Skeletal muscle tissue (tissue), 3 donors: ENCODE measurements at regions not wholly inside any gene's neighbourhood (a gene's known extent, or its start where the extent isn't known, plus 50 kb on each side); places are given as distances from the start of the nearest gene placed in this dataset.
"Not testable (repeated sequence)": the region's sequence is repeated elsewhere in the genome, so short reads cannot be mapped to it uniquely, and the experiment has no call there.

Experiments
- H3K27ac ChIP-seq: one replicate; pipeline ENCODE4 v1.7.0; 2013; ENCODE audit warnings: mild to moderate bottlenecking, low read depth, low read length, inconsistent platforms
- H3K27me3 ChIP-seq, 3 donors: one replicate each; pipeline ENCODE4 v1.7.0; 2013; ENCODE audit warnings: low read length in 3 of 3; ENCODE audit not compliant: control insufficient read depth in 3 of 3, insufficient read depth in 3 of 3
- H3K36me3 ChIP-seq, 3 donors: one replicate each; pipeline ENCODE4 v1.7.0; 2013; ENCODE audit warnings: low read length in 3 of 3; ENCODE audit not compliant: control insufficient read depth in 3 of 3, insufficient read depth in 3 of 3
- H3K4me1 ChIP-seq, 3 donors: one replicate each; pipeline ENCODE4 v1.7.0; 2013; ENCODE audit warnings: low read length in 3 of 3, mild to moderate bottlenecking in 3 of 3; ENCODE audit not compliant: control insufficient read depth in 3 of 3, insufficient read depth in 3 of 3
- H3K4me3 ChIP-seq, 3 donors: one replicate each; pipeline ENCODE4 v1.7.0; 2013; ENCODE audit warnings: low read length in 3 of 3
- H3K9ac ChIP-seq, 3 donors: one replicate each; pipeline ENCODE4 v1.7.0; 2013; ENCODE audit warnings: low read length in 3 of 3, mild to moderate bottlenecking in 3 of 3, moderate library complexity in 2 of 3, low read depth in 1 of 3
- H3K9me3 ChIP-seq, 3 donors: one replicate each; pipeline ENCODE4 v1.7.0; 2013; ENCODE audit warnings: low read length in 3 of 3; ENCODE audit not compliant: control insufficient read depth in 3 of 3
- donor health status: Osteomylitis.

- no peak overlapping the region for H3K9ac ChIP-seq
- no peaks in the 10 kb centered on the region for H3K9me3 ChIP-seq
- no peaks in the 10 kb centered on the region for H3K4me1 ChIP-seq
- H3K27ac ChIP-seq: no peak overlapping the region
- no peaks in the 10 kb centered on the region for H3K27me3 ChIP-seq
- H3K4me3 ChIP-seq: no peak overlapping the region
- H3K36me3 ChIP-seq: no peaks in the 10 kb centered on the region
These were observed 653.4 kb upstream of the MARCKS start for GRCh38 chr6:113203715-113204110.

- Histone ChIP-seq H3K9me3 (no peaks in the 10 kb centered on the region), H3K36me3 (no peaks in the 10 kb centered on the region), H3K9ac (no peak overlapping the region), H3K4me3 (no peak overlapping the region), H3K27ac (no peak overlapping the region), H3K27me3 (no peaks in the 10 kb centered on the region), H3K4me1 (no peaks in the 10 kb centered on the region)
These were observed 651.6 kb upstream of the MARCKS start for GRCh38 chr6:113205553-113205952.

- Histone ChIP-seq H3K36me3 (no peaks in the 10 kb centered on the region), H3K4me3 (no peak overlapping the region), H3K27ac (no peak overlapping the region), H3K9ac (no peak overlapping the region), H3K9me3 (no peaks in the 10 kb centered on the region), H3K27me3 (no peaks in the 10 kb centered on the region), H3K4me1 (no peaks in the 10 kb centered on the region)
These were observed 648.4 kb upstream of the MARCKS start for GRCh38 chr6:113208726-113209125.

- Histone ChIP-seq H3K9ac (no peak overlapping the region), H3K9me3 (no peaks in the 10 kb centered on the region), H3K27me3 (no peaks in the 10 kb centered on the region), H3K4me1 (no peaks in the 10 kb centered on the region), H3K36me3 (no peaks in the 10 kb centered on the region), H3K27ac (no peak overlapping the region), H3K4me3 (no peak overlapping the region)
These were observed 647.8 kb upstream of the MARCKS start for GRCh38 chr6:113209315-113209714.

- H3K27ac ChIP-seq: no peak overlapping the region
- H3K36me3 ChIP-seq: no peaks in the 10 kb centered on the region
- no peaks in the 10 kb centered on the region for H3K4me1 ChIP-seq
- no peak overlapping the region for H3K4me3 ChIP-seq
- H3K9me3 ChIP-seq: no peaks in the 10 kb centered on the region
- no peaks in the 10 kb centered on the region for H3K27me3 ChIP-seq
- no peak overlapping the region for H3K9ac ChIP-seq
These were observed 646.0 kb upstream of the MARCKS start for GRCh38 chr6:113211170-113211569.

GRCh38 chr6:113219783-113220182 lies 637.4 kb upstream of the MARCKS start:
- H3K36me3 ChIP-seq: no peaks in the 10 kb centered on the region

GRCh38 chr6:113220832-113221231 lies 636.3 kb upstream of the MARCKS start:
- Histone ChIP-seq H3K27ac (no peak overlapping the region), H3K4me3 (no peak overlapping the region), H3K36me3 (no peaks in the 10 kb centered on the region), H3K27me3 (no peaks in the 10 kb centered on the region), H3K4me1 (no peaks in the 10 kb centered on the region), H3K9me3 (no peaks in the 10 kb centered on the region), H3K9ac (no peak overlapping the region)

More at GRCh38 chr6:113219783-113220182, 637.4 kb upstream of the MARCKS start:
- Histone ChIP-seq H3K4me1 (no peaks in the 10 kb centered on the region), H3K27ac (no peak overlapping the region), H3K9me3 (no peaks in the 10 kb centered on the region), H3K27me3 (no peaks in the 10 kb centered on the region), H3K4me3 (no peak overlapping the region), H3K9ac (no peak overlapping the region)

GRCh38 chr6:113221850-113222249 lies 635.3 kb upstream of the MARCKS start:
- Histone ChIP-seq H3K4me1 (no peaks in the 10 kb centered on the region), H3K9ac (no peak overlapping the region), H3K27me3 (no peaks in the 10 kb centered on the region), H3K36me3 (no peaks in the 10 kb centered on the region), H3K4me3 (no peak overlapping the region), H3K9me3 (no peaks in the 10 kb centered on the region), H3K27ac (no peak overlapping the region)

GRCh38 chr6:113246186-113246585 lies 611.0 kb upstream of the MARCKS start:
- H3K27me3 ChIP-seq: no peaks in the 10 kb centered on the region
- no peaks in the 10 kb centered on the region for H3K9me3 ChIP-seq
- no peaks in the 10 kb centered on the region for H3K36me3 ChIP-seq
- no peak overlapping the region for H3K9ac ChIP-seq
- H3K4me3 ChIP-seq: no peak overlapping the region
- no peak overlapping the region for H3K27ac ChIP-seq
- no peaks in the 10 kb centered on the region for H3K4me1 ChIP-seq

GRCh38 chr6:113248532-113248931 lies 608.6 kb upstream of the MARCKS start:
- H3K9ac ChIP-seq: no peak overlapping the region
- no peak overlapping the region for H3K4me3 ChIP-seq
- no peaks in the 10 kb centered on the region for H3K4me1 ChIP-seq
- no peaks in the 10 kb centered on the region for H3K36me3 ChIP-seq
- no peaks in the 10 kb centered on the region for H3K9me3 ChIP-seq
- H3K27ac ChIP-seq: no peak overlapping the region
- H3K27me3 ChIP-seq: no peaks in the 10 kb centered on the region

GRCh38 chr6:113254194-113254593 lies 603.0 kb upstream of the MARCKS start:
- H3K27me3 ChIP-seq: not testable (repeated sequence)

More at GRCh38 chr6:113254194-113254593, 603.0 kb upstream of the MARCKS start:
- not testable (repeated sequence) for H3K9me3 ChIP-seq, H3K9ac ChIP-seq, H3K27ac ChIP-seq, H3K4me3 ChIP-seq, H3K36me3 ChIP-seq, H3K4me1 ChIP-seq
